ENCODE measurements at regions not wholly inside any gene's neighbourhood (a gene's known extent, or its start where the extent isn't known, plus 50 kb on each side); places are given as distances from the start of the nearest gene placed in this dataset.
"Not testable (repeated sequence)": the region's sequence is repeated elsewhere in the genome, so short reads cannot be mapped to it uniquely, and the experiment has no call there.

DNA sequence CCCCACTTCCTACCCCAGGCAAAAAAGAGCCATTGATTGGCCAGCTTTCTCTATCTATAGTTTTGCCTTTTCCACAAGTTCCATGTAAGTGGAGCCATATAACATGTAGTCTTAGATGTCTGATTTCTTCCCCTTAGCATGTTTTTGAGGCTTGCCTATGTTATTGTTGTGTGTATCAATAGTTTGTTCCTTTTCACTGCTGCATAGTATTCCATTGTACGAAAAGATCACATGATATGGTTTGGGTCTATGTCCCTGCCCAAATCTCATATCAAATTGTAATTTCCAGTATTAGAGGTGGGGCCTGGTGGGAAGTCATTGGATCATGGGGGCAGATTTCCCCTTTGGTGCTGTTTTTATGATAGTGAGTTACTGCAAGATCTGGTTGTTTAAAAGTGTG, 93.6 kb upstream of the RFLNA start:
- Mint-ChIP-seq H3K4me3 (no peak overlapping the region), H3K9me3 (peaks cover 5 to 9% of the 10 kb centered on the region in 2 donors), H3K4me1 (ENCODE audit: low read depth in 2 of 2) (no peaks in the 10 kb centered on the region), H3K27ac (no peak overlapping the region), H3K36me3 (ENCODE audit: insufficient read depth) (no peaks in the 10 kb centered on the region), H3K27me3 (peaks cover 26 to 50% of the 10 kb centered on the region in 2 donors)
- ATAC-seq (replicated peaks) (no peak), DNase-seq (no peak)

DNA sequence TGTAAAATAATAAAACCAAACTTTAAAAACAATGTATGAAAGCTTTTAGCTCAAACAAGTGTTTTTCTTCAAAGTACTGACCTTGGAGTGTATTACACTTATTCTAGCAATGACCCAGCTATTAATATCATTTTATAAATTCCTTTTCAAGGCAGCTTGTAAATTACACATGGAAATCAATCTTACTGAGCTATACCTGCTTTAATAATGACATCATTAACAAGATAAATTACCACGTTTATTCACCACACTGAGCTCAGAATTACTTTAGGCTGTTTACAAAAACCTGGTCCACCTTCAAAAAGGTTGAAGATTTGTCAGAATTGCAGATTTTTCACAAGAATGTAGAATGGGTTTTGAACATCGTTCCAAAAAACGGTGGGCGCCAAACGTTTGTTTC, 91.7 kb upstream of the RFLNA start:
- peaks cover 5 to 9% of the 10 kb centered on the region in 2 donors for H3K9me3 Mint-ChIP-seq
- H3K27ac Mint-ChIP-seq = no peak overlapping the region
- no peaks in the 10 kb centered on the region for H3K4me1 Mint-ChIP-seq (ENCODE audit: low read depth in 2 of 2)
- DNase-seq (no peak), ATAC-seq (replicated peaks) (no peak)
- H3K4me3 Mint-ChIP-seq = no peak overlapping the region
- H3K27me3 Mint-ChIP-seq = peaks cover 27 to 46% of the 10 kb centered on the region in 2 donors
- H3K36me3 Mint-ChIP-seq (ENCODE audit: insufficient read depth) = no peaks in the 10 kb centered on the region

DNA sequence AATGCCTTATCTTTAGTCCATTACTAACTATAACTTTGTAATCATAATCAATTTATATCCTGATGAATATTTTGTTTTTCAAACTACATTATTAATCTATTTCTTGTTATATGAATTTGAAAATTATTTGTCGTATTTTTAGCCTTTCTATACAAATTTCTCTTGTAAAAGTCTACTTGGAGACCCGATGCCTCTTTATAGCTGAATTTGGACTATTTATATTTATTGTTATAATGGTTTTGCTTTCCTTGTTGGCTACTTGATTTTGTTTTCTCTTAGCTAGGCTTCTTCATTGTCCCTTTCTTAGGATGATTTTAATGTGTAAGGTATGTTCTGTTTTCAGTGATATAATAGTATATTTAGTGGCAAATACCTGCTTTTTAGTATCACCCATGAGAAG, 89.5 kb upstream of the RFLNA start:
- peaks cover 35% of the 10 kb centered on the region in 2 donors for H3K27me3 Mint-ChIP-seq
- H3K4me3 Mint-ChIP-seq = no peak overlapping the region
- no peak overlapping the region for H3K27ac Mint-ChIP-seq
- H3K4me1 Mint-ChIP-seq (ENCODE audit: low read depth in 2 of 2) = no peaks in the 10 kb centered on the region
- H3K36me3 Mint-ChIP-seq (ENCODE audit: insufficient read depth) = no peaks in the 10 kb centered on the region
- peaks cover 5 to 9% of the 10 kb centered on the region in 2 donors for H3K9me3 Mint-ChIP-seq
- ATAC-seq (replicated peaks) (no peak), DNase-seq (no peak)

DNA sequence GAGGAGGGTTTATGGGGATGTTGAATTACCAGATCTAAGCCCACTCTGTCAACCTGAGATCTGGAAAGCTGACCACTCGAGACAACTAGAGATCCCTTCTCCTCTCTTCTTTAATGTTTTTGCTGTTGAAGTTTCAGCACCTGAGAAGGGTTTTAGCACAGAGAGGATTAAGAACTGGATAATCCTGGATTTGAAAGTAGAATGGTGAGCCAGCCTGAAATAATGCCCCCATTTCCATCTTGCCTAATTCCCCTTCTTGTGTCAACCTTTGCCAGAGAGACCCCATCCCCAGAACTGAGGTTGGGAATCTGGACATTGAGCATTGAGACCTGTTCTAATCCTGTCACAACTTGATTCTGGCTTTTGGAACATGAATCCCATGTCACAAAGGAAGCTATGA, 87.8 kb upstream of the RFLNA start:
- peaks cover 19 to 25% of the 10 kb centered on the region in 2 donors for H3K27me3 Mint-ChIP-seq
- no peaks in the 10 kb centered on the region for H3K36me3 Mint-ChIP-seq (ENCODE audit: insufficient read depth)
- no peak overlapping the region for H3K4me3 Mint-ChIP-seq
- H3K9me3 Mint-ChIP-seq = no peaks in the 10 kb centered on the region
- no peaks in the 10 kb centered on the region for H3K4me1 Mint-ChIP-seq (ENCODE audit: low read depth in 2 of 2)
- no peak for ATAC-seq (replicated peaks)
- H3K27ac Mint-ChIP-seq = no peak overlapping the region
- no peak for DNase-seq

DNA sequence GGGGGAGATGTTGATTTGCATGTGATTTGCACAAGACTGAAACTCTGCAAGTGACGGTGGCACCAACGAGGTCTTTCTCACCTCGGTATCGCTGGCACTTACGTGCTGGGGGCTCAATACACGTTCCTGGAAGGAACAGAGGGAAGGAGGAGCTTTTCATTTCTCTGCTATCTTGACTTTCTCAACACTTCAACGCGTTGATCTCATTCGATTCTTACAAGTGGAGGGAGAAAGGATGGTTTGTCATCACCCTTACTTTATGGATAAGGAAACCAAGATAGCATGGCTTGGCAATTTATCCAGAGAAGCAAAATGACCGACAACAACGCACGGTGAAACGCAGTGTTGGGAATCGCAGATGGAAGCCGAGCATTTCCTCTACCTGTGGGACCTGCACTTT, 87.3 kb upstream of the RFLNA start:
- no peaks in the 10 kb centered on the region for H3K4me1 Mint-ChIP-seq (ENCODE audit: low read depth in 2 of 2)
- H3K36me3 Mint-ChIP-seq (ENCODE audit: insufficient read depth) = no peaks in the 10 kb centered on the region
- peaks cover 19 to 25% of the 10 kb centered on the region in 2 donors for H3K27me3 Mint-ChIP-seq
- DNase-seq (no peak), ATAC-seq (replicated peaks) (no peak)
- H3K27ac Mint-ChIP-seq = no peak overlapping the region
- no peaks in the 10 kb centered on the region for H3K9me3 Mint-ChIP-seq
- no peak overlapping the region for H3K4me3 Mint-ChIP-seq

DNA sequence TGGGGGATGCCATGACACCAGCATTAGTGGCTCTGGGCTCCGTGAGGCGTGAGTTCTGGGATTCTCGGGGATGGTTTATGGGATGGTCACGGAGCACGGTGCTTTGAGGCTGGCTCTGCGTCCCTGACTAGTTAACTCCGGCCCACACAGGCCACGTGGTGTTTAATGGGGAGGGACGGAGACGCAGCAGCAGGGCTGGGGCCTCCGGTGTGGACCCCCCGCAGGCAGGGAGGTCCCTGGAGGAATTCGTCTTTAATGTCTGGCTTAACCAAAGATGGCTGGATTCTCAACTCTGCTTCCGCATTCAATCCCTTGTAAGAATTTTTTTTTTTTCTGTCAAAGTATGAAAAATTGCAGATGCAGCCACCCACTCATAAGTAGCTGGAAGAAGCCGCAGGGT, 86.4 kb upstream of the RFLNA start:
- Mint-ChIP-seq H3K36me3 (ENCODE audit: insufficient read depth) (no peaks in the 10 kb centered on the region), H3K27me3 (peaks cover 24 to 25% of the 10 kb centered on the region in 2 donors), H3K27ac (no peak overlapping the region), H3K9me3 (no peaks in the 10 kb centered on the region), H3K4me1 (ENCODE audit: low read depth in 2 of 2) (no peaks in the 10 kb centered on the region), H3K4me3 (no peak overlapping the region)
- DNase-seq = no peak
- ATAC-seq (replicated peaks) = no peak

DNA sequence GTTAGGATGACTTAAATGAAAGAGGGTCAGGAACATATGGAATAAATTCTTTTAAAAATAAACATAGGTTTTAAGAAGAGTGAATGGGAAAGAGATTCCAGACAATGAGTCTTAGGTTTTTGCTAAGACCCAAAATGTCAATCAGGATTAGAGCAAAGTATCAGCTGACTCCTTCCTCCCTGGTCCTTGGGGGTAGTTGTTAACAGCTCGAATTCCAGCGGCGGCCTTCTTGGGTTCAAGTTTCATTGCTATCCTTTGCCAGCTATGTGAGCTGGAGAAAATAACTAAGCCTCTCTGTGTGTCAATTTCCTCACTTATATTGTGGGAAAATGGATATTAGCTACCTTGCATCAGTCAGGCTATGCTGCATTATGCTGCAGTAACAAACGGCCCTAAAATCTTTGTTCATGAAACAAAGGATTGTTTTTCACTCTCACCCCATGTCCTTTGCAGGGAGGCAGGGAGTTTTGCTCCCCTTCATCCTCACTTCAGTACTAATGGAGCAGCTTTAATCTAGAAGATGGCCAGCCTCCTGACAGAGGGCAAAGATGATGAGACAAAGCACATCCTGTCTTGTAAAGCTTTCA, 83.8 kb upstream of the RFLNA start:
- peaks cover 4 to 7% of the 10 kb centered on the region in 2 donors for H3K9me3 Mint-ChIP-seq
- H3K4me3 Mint-ChIP-seq = no peak overlapping the region
- no peaks in the 10 kb centered on the region for H3K4me1 Mint-ChIP-seq (ENCODE audit: low read depth in 2 of 2)
- ATAC-seq (replicated peaks) = no peak
- H3K36me3 Mint-ChIP-seq (ENCODE audit: insufficient read depth) = no peaks in the 10 kb centered on the region
- no peak overlapping the region for H3K27ac Mint-ChIP-seq
- DNase-seq = no peak
- H3K27me3 Mint-ChIP-seq = peaks cover 37 to 43% of the 10 kb centered on the region in 2 donors

DNA sequence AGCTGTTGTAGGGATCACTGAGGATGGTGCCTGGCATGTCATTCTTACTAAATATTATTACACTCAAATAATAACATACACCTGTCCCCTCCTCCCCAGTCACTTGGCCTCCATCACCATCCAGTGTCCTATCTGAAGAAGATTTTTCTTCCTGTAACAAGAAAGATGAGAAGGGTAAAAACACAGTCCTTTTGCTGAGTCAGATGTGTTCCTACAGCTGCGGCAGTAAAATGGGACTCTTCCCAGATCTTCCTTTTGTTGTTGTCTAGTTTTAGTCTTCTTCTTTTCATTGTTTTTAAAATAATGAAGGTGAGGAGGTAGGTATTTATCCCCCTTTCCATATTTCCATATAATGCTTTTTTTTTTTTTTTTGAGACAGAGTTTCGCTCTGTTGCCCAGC, 83.1 kb upstream of the RFLNA start:
- peaks cover 4 to 9% of the 10 kb centered on the region in 2 donors for H3K9me3 Mint-ChIP-seq
- DNase-seq (no peak), ATAC-seq (replicated peaks) (no peak)
- H3K36me3 Mint-ChIP-seq (ENCODE audit: insufficient read depth) = no peaks in the 10 kb centered on the region
- H3K27ac Mint-ChIP-seq = no peak overlapping the region
- no peak overlapping the region for H3K4me3 Mint-ChIP-seq
- no peaks in the 10 kb centered on the region for H3K4me1 Mint-ChIP-seq (ENCODE audit: low read depth in 2 of 2)
- peaks cover 44 to 50% of the 10 kb centered on the region in 2 donors for H3K27me3 Mint-ChIP-seq

DNA sequence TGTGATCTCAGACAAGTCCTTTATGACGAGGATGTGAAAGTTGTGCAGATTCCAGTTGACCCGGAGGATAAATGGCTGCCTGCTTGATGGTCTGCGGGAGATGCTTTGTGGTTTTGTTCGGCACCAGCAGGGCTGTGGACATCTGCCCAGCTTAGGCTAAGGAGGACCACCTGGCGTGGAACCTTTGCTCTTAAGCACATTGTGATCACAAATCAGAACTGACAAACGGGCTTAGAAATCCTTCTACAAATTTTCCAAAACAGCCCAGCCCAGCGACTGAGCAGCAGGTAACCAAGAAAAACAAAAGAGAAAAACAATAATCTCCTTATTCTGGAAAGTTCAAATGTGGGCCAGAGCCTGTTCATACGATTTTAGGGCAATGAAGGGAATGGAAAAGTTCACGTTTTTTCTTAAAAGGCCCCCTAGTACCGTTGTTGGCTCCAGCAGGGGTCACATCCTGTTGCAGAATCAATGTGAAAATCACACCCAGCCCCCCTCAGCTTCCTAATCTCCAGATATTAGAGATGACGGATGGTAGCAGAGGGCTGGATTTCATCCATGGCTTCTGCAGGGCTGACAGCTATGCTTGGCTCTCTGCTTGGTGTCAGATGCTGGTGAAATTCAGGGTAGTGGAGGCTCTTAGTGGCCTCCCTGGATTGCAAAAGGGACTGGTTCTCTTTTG, 81.1 kb upstream of the RFLNA start:
- Mint-ChIP-seq H3K9me3 (peaks cover 4 to 9% of the 10 kb centered on the region in 2 donors), H3K36me3 (ENCODE audit: insufficient read depth) (no peaks in the 10 kb centered on the region), H3K4me1 (ENCODE audit: low read depth in 2 of 2) (no peaks in the 10 kb centered on the region), H3K4me3 (no peak overlapping the region), H3K27me3 (peaks cover 33 to 39% of the 10 kb centered on the region in 2 donors), H3K27ac (no peak overlapping the region)
- no peak for DNase-seq
- ATAC-seq (replicated peaks) = no peak

DNA sequence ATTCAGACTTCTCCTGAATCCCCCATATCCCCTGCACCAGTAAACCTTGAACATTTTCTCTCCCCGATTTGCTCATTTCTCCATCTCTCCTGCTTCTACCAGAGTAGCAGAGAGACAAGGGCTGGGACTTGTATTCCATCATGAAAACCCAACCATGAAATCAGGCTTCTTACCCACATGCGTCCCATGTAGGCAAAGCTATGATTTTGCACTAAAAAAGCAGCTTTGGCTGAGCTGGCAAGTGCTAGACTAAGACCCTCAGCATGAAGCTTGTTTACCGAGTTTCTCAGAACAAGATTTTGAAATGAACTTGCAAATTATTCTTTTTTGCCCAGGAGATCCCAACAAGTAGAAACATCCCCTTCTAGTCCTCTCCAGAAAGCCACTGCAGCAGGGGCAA, 80.3 kb upstream of the RFLNA start:
- no peak for ATAC-seq (replicated peaks)
- Mint-ChIP-seq H3K4me1 (ENCODE audit: low read depth in 2 of 2) (no peaks in the 10 kb centered on the region), H3K27me3 (peaks cover 41 to 47% of the 10 kb centered on the region in 2 donors), H3K36me3 (ENCODE audit: insufficient read depth) (no peaks in the 10 kb centered on the region), H3K27ac (no peak overlapping the region), H3K4me3 (no peak overlapping the region), H3K9me3 (peaks cover 4 to 9% of the 10 kb centered on the region in 2 donors)
- DNase-seq = no peak

DNA sequence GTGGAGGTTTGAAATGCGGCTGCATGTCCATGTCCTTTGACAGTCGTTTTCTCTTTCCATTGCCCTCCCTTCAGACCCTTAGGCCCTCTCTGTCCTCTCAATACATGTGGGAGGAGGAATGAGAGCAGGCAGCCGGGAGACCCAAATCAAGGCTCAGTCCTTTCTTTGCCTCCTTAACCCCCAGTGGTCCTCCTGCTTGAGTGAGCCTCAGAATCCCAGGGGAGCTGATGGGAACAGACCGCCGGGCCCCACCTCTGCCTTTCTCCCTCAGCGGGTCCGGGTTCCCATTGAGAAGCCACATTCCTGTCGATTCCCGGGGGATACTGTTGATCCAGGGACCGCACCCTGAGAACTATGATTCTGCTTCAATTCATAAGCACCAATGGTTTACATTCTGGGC, 77.9 kb upstream of the RFLNA start:
- Mint-ChIP-seq H3K27ac (no peak overlapping the region), H3K9me3 (peaks cover 4 to 16% of the 10 kb centered on the region in 2 donors), H3K4me3 (no peak overlapping the region), H3K27me3 (peaks cover 48 to 69% of the 10 kb centered on the region in 2 donors), H3K36me3 (ENCODE audit: insufficient read depth) (peaks cover 4% of the 10 kb centered on the region), H3K4me1 (ENCODE audit: low read depth in 2 of 2) (no peaks in the 10 kb centered on the region)
- ATAC-seq (replicated peaks) (no peak), DNase-seq (no peak)

DNA sequence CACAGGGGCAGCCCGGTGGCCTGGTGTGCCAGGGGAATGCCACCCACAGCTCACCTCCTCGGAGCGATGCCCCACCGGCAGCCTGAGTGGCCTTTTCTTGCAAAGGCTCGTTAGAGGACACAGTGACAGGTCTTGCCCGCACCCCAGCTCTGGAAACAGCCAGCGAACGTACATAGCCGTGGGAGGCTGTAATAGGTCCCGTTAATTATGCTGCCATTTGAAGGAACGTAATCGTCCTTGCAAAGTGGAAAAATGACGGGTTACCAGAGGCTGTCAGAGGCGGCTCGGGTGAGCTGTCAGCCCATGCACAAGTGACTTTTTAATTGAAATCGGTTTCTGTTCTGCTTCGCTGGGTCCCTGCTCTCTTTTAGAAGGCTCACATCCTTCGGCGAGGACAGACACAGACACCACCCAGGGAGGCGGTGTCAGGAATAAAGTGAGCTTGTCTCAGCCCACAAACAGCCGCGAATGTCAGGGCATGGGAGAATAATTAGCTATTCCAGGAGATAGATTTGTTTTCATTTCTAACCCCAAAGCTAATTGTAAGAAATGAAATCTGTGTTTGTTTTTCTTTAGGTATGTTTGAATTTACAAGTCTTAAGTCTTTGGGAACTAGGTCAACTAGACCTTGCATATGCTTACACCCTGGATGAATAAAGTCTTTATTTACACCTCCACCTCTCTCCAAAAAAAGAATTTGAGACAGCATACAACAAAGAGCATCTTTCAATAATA, 77.2 kb upstream of the RFLNA start:
- no peak overlapping the region for H3K4me3 Mint-ChIP-seq

DNA sequence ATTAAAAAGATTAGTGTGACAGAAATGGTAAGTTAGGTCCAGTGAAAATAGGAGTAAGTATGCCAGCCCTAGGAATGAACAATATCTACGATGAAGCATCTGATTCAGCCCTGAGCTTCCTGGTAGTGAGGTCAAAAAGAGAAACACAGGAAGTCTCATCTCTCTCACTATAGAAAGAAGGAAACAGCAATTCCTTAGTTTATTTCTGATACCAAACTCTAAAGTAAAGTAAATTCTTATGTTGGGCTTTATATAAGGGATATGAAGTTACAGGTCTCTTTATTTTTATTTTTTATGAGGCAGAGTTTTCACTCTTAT, 76.7 kb upstream of the RFLNA start:
- peaks cover 59 to 80% of the 10 kb centered on the region in 2 donors for H3K27me3 Mint-ChIP-seq
- ATAC-seq (replicated peaks) (no peak), DNase-seq (no peak)
- no peak overlapping the region for H3K27ac Mint-ChIP-seq
- no peak overlapping the region for H3K4me3 Mint-ChIP-seq
- peaks cover 4% of the 10 kb centered on the region for H3K36me3 Mint-ChIP-seq (ENCODE audit: insufficient read depth)
- H3K4me1 Mint-ChIP-seq (ENCODE audit: low read depth in 2 of 2) = no peaks in the 10 kb centered on the region
- H3K9me3 Mint-ChIP-seq = peaks cover 4 to 18% of the 10 kb centered on the region in 2 donors

More for the DNA sequence above, 77.2 kb upstream of the RFLNA start:
- H3K9me3 Mint-ChIP-seq = peaks cover 4 to 18% of the 10 kb centered on the region in 2 donors
- H3K36me3 Mint-ChIP-seq (ENCODE audit: insufficient read depth) = peaks cover 4% of the 10 kb centered on the region
- ATAC-seq (replicated peaks) = no peak
- DNase-seq = no peak
- peaks cover 54 to 76% of the 10 kb centered on the region in 2 donors for H3K27me3 Mint-ChIP-seq
- no peak overlapping the region for H3K27ac Mint-ChIP-seq
- H3K4me1 Mint-ChIP-seq (ENCODE audit: low read depth in 2 of 2) = no peaks in the 10 kb centered on the region

DNA sequence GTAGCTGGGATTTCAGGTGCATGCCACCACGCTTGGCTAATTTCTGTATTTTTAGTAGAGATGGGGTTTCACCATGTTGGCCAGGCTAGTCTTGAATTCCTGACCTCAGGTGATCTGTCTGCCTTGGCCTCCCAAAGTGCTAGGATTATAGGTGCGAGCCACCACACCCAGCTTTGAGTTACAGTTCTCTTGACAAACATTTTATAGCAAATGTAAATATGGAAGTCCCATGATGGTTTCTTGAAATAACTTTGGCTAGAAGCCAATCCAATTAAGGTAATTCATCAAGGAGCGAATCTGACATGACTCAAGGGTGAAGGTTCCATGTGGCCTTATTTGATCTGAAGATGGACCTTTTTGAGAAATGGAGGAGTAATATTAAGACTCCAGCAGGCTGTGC, 76.2 kb upstream of the RFLNA start:
- not testable (repeated sequence) for ATAC-seq (replicated peaks); H3K4me3 Mint-ChIP-seq; H3K4me1 Mint-ChIP-seq (ENCODE audit: low read depth in 2 of 2); H3K36me3 Mint-ChIP-seq (ENCODE audit: insufficient read depth); DNase-seq; H3K27ac Mint-ChIP-seq
- Mint-ChIP-seq H3K27me3 (peaks cover 61 to 77% of the 10 kb centered on the region in 2 donors), H3K9me3 (peaks cover 4 to 18% of the 10 kb centered on the region in 2 donors)

Data from effector memory CD8-positive, alpha-beta T cell (primary cell).